Gastrocnemius medialis (tissue), 4 donors: ENCODE measurements at regions not wholly inside any gene's neighbourhood (a gene's known extent, or its start where the extent isn't known, plus 50 kb on each side); places are given as distances from the start of the nearest gene placed in this dataset.

ENCODE experiments used
- ATAC-seq, 2 donors: fragments of 150-250 bp; one replicate each; pipeline ENCODE4 v1.9.1; 2016
- DNase-seq, 2 donors: peaks; one replicate each; pipeline ENCODE4 v3.0.0-alpha.2; 2019
- H3K27ac ChIP-seq, 4 donors: fragments of 200-600 bp; sonication (generic); 1 replicate in 1 of 4; 2 replicates in 3 of 4; pipeline ENCODE4 v1.5.1; 2016 to 2018; ENCODE audit warnings: mild to moderate bottlenecking in 2 of 4, moderate library complexity in 1 of 4
- H3K27me3 ChIP-seq, 3 donors: fragments of 200-600 bp; sonication (generic) in 2 of 3; 1 replicate in 1 of 3; 2 replicates in 2 of 3; pipeline versions ENCODE4 v1.5.1 to v1.6.0; 2016 to 2019; ENCODE audit warnings: mild to moderate bottlenecking in 1 of 3, moderate library complexity in 1 of 3
- H3K36me3 ChIP-seq, 2 donors: fragments of 200-600 bp; sonication (generic) in 1 of 2; one replicate each; pipeline ENCODE4 v1.5.1; 2017 to 2018
- H3K4me1 ChIP-seq, 2 donors: fragments of 200-600 bp; sonication (generic) in 1 of 2; one replicate each; pipeline ENCODE4 v1.5.1; 2016 to 2017; ENCODE audit warnings: mild to moderate bottlenecking in 2 of 2
- H3K4me3 ChIP-seq, 4 donors: fragments of 200-600 bp; sonication (generic) in 3 of 4; 1 replicate in 1 of 4; 2 replicates in 3 of 4; pipeline ENCODE4 v1.5.1; 2016 to 2019; ENCODE audit warnings: mild to moderate bottlenecking in 2 of 4
- H3K9me3 ChIP-seq, 3 donors: fragments of 200-600 bp; sonication (generic) in 2 of 3; 1 replicate in 1 of 3; 2 replicates in 2 of 3; pipeline ENCODE4 v1.5.1; 2016 to 2019
- CTCF ChIP-seq, 5 experiments: fragments of 450-650 bp in 3 of 5; fragments of 200-600 bp in 2 of 5; sonication (generic) in 2 of 5; IDR thresholded peaks in 4 of 5; conservative IDR thresholded peaks in 1 of 5; 1 replicate in 4 of 5; 2 replicates in 1 of 5; pipeline ENCODE4 v1.5.1; 2016 to 2019; ENCODE audit warnings: antibody characterized with exemption in 5 of 5, mild to moderate bottlenecking in 3 of 5, moderate library complexity in 3 of 5
- POLR2A ChIP-seq, 2 donors: fragments of 450-650 bp; IDR thresholded peaks; one replicate each; pipeline ENCODE4 v1.6.1; 2017; ENCODE audit warnings: antibody characterized with exemption in 2 of 2, mild to moderate bottlenecking in 2 of 2, moderate library complexity in 2 of 2
- in situ Hi-C, 4 donors: fragments of 200-750 bp; cut with MboI; loops; one replicate each; pipeline versions ENCODE4 v1.15.0 to v1.8.0; 2017; ENCODE audit warnings: low sequenced_read_pairs in 4 of 4
- intact Hi-C: fragments of 100-400 bp; cut with DNase I; formaldehyde crosslinking; loops from one replicate; pipeline ENCODE4 v1.15.1; 2023; ENCODE audit warnings: low total_unique reads

GRCh38 chr18:39205565-39206195 lies 1640.1 kb upstream of the CELF4 start:
- no peak for ATAC-seq
- intact Hi-C loops: no loop called here
- TF ChIP-seq POLR2A (IDR thresholded peaks at IDR 0.05): no peak
- TF ChIP-seq CTCF (IDR thresholded peaks at IDR 0.05 in 4 of 5, conservative IDR thresholded peaks at IDR 0.05 in 1 of 5): no peak

GRCh38 chr18:39200153-39200552 lies 1634.6 kb upstream of the CELF4 start:
- Histone ChIP-seq H3K9me3 (no peaks in the 10 kb centered on the region), H3K27me3 (no peaks in the 10 kb centered on the region), H3K4me1 (no peaks in the 10 kb centered on the region), H3K36me3 (no peaks in the 10 kb centered on the region), H3K27ac (no peak overlapping the region), H3K4me3 (no peak overlapping the region)
- in situ Hi-C loops (no loop called here), intact Hi-C loops (no loop called here)
- TF ChIP-seq CTCF (IDR thresholded peaks at IDR 0.05 in 4 of 5, conservative IDR thresholded peaks at IDR 0.05 in 1 of 5) (no peak), POLR2A (IDR thresholded peaks at IDR 0.05) (no peak)
- ATAC-seq: no peak
- no peak for DNase-seq

More at GRCh38 chr18:39205565-39206195, 1640.1 kb upstream of the CELF4 start:
- H3K27ac ChIP-seq: no peak overlapping the region
- no peak overlapping the region for H3K4me3 ChIP-seq
- no peaks in the 10 kb centered on the region for H3K27me3 ChIP-seq
- in situ Hi-C loops: no loop called here
- no peak for DNase-seq
- H3K9me3 ChIP-seq: no peaks in the 10 kb centered on the region
- H3K4me1 ChIP-seq: no peaks in the 10 kb centered on the region
- H3K36me3 ChIP-seq: no peaks in the 10 kb centered on the region

GRCh38 chr18:39199231-39199855 lies 1633.7 kb upstream of the CELF4 start:
- TF ChIP-seq POLR2A (IDR thresholded peaks at IDR 0.05): no peak
- TF ChIP-seq CTCF (IDR thresholded peaks at IDR 0.05 in 4 of 5, conservative IDR thresholded peaks at IDR 0.05 in 1 of 5): no peak
- Histone ChIP-seq H3K27ac (no peak overlapping the region), H3K4me3 (no peak overlapping the region), H3K9me3 (no peaks in the 10 kb centered on the region), H3K4me1 (no peaks in the 10 kb centered on the region), H3K36me3 (no peaks in the 10 kb centered on the region), H3K27me3 (no peaks in the 10 kb centered on the region)
- intact Hi-C loops: no loop called here
- in situ Hi-C loops: no loop called here
- no peak for ATAC-seq
- no peak for DNase-seq

GRCh38 chr18:39198376-39198775 lies 1632.8 kb upstream of the CELF4 start:
- DNase-seq (no peak), ATAC-seq (no peak)
- Histone ChIP-seq H3K9me3 (no peaks in the 10 kb centered on the region), H3K4me1 (no peaks in the 10 kb centered on the region), H3K27ac (no peak overlapping the region), H3K36me3 (no peaks in the 10 kb centered on the region), H3K4me3 (no peak overlapping the region), H3K27me3 (no peaks in the 10 kb centered on the region)
- in situ Hi-C loops (no loop called here), intact Hi-C loops (no loop called here)
- TF ChIP-seq POLR2A (IDR thresholded peaks at IDR 0.05) (no peak), CTCF (IDR thresholded peaks at IDR 0.05 in 4 of 5, conservative IDR thresholded peaks at IDR 0.05 in 1 of 5) (no peak)
